ENCODE measurements at regions not wholly inside any gene's neighbourhood (a gene's known extent, or its start where the extent isn't known, plus 50 kb on each side); places are given as distances from the start of the nearest gene placed in this dataset.
A peak's percentile ranks its signal among the peaks of the same experiment; 100 is the strongest.
"Not testable (repeated sequence)": the region's sequence is repeated elsewhere in the genome, so short reads cannot be mapped to it uniquely, and the experiment has no call there.

- DNase-seq (ENCODE audit: low read depth, low spot score), result no peak
- no peak overlapping the region for H3K27ac ChIP-seq
These were observed 54.2 kb upstream of the NFIA start for GRCh38 chr1:61028136-61028535.

- not testable (repeated sequence) for H3K27ac ChIP-seq; DNase-seq (ENCODE audit: low read depth, low spot score)
These were observed 64.3 kb upstream of the NFIA start for GRCh38 chr1:61018068-61018467.

GRCh38 chr1:61017651-61018050, 64.7 kb upstream of the NFIA start:
- no peak for DNase-seq (ENCODE audit: low read depth, low spot score)

GRCh38 chr1:61013946-61014667, 68.3 kb upstream of the NFIA start:
- DNase-seq (ENCODE audit: low read depth, low spot score), result no peak
- H3K27ac ChIP-seq, result no peak overlapping the region

More at GRCh38 chr1:61017651-61018050, 64.7 kb upstream of the NFIA start:
- no peak overlapping the region for H3K27ac ChIP-seq

GRCh38 chr1:61013189-61013945, 69.0 kb upstream of the NFIA start:
- H3K27ac ChIP-seq, result no peak overlapping the region
- no peak for DNase-seq (ENCODE audit: low read depth, low spot score)

- no peak overlapping the region for H3K27ac ChIP-seq
- no peak for DNase-seq (ENCODE audit: low read depth, low spot score)
These were observed 70.0 kb upstream of the NFIA start for GRCh38 chr1:61012341-61012761.

- H3K27ac ChIP-seq, result no peak overlapping the region
- no peak for DNase-seq (ENCODE audit: low read depth, low spot score)
These were observed 70.6 kb upstream of the NFIA start for GRCh38 chr1:61011561-61012263.

- no peak for DNase-seq (ENCODE audit: low read depth, low spot score)
- no peak overlapping the region for H3K27ac ChIP-seq
These were observed 74.6 kb upstream of the NFIA start for GRCh38 chr1:61007534-61008364.

- DNase-seq (ENCODE audit: low read depth, low spot score), result no peak
- H3K27ac ChIP-seq, result no peak overlapping the region
These were observed 76.5 kb upstream of the NFIA start for GRCh38 chr1:61005614-61006580.

- peak; percentile 36 for DNase-seq (ENCODE audit: low read depth, low spot score)
- H3K27ac ChIP-seq, result no peak overlapping the region
These were observed 77.9 kb upstream of the NFIA start for GRCh38 chr1:61004262-61005003.

- DNase-seq (ENCODE audit: low read depth, low spot score), result no peak
- H3K27ac ChIP-seq, result no peak overlapping the region
These were observed 82.0 kb upstream of the NFIA start for GRCh38 chr1:61000327-61000726.

GRCh38 chr1:60998786-60999185, 83.6 kb upstream of the NFIA start:
- no peak for DNase-seq (ENCODE audit: low read depth, low spot score)
- no peak overlapping the region for H3K27ac ChIP-seq

GRCh38 chr1:60994828-60995492, 87.4 kb upstream of the NFIA start:
- DNase-seq (ENCODE audit: low read depth, low spot score), result no peak
- H3K27ac ChIP-seq, result no peak overlapping the region

- H3K27ac ChIP-seq, result no peak overlapping the region
- DNase-seq (ENCODE audit: low read depth, low spot score), result no peak
These were observed 88.0 kb upstream of the NFIA start for GRCh38 chr1:60994369-60994768.

GRCh38 chr1:60992165-60992564, 90.2 kb upstream of the NFIA start:
- DNase-seq (ENCODE audit: low read depth, low spot score), result no peak

GRCh38 chr1:60990714-60991090, 91.7 kb upstream of the NFIA start:
- DNase-seq (ENCODE audit: low read depth, low spot score), result no peak
- peak overlapping the region; percentile 40 for H3K27ac ChIP-seq

More at GRCh38 chr1:60992165-60992564, 90.2 kb upstream of the NFIA start:
- no peak overlapping the region for H3K27ac ChIP-seq

- peak overlapping the region; percentile 40 for H3K27ac ChIP-seq
- DNase-seq (ENCODE audit: low read depth, low spot score), result no peak
These were observed 92.3 kb upstream of the NFIA start for GRCh38 chr1:60989749-60990713.

Measured in epithelial cell of prostate (primary cell).